H9 (cell line): ENCODE measurements at regions not wholly inside any gene's neighbourhood (a gene's known extent, or its start where the extent isn't known, plus 50 kb on each side); places are given as distances from the start of the nearest gene placed in this dataset.

Experiments
- DNase-seq: peaks from one replicate; pipeline ENCODE4 v3.0.0-alpha.2; 2017
- H2AFZ ChIP-seq: one replicate; pipeline ENCODE4 v1.6.1; 2013; ENCODE audit warnings: mild to moderate bottlenecking, low read length, control low read depth, moderate library complexity
- H2AK5ac ChIP-seq: 2 replicates; pipeline ENCODE4 v1.6.1; 2013; ENCODE audit warnings: low read length, control low read depth, mixed read lengths; ENCODE audit not compliant: insufficient read length
- H2BK120ac ChIP-seq: one replicate; pipeline ENCODE4 v1.6.1; 2013; ENCODE audit warnings: low read depth, mild to moderate bottlenecking, low read length, control low read depth, inconsistent platforms; ENCODE audit not compliant: poor library complexity, severe bottlenecking
- H2BK12ac ChIP-seq: 2 replicates; pipeline ENCODE4 v1.6.1; 2013; ENCODE audit warnings: low read length, control low read depth, mixed read lengths, low read depth; ENCODE audit not compliant: insufficient read length
- H2BK15ac ChIP-seq: 2 replicates; pipeline ENCODE4 v1.6.1; 2013; ENCODE audit warnings: low read depth, low read length, control low read depth
- H2BK20ac ChIP-seq: one replicate; pipeline ENCODE4 v1.6.1; 2013; ENCODE audit warnings: low read depth, mild to moderate bottlenecking, low read length, control low read depth, inconsistent platforms; ENCODE audit not compliant: poor library complexity, severe bottlenecking
- H2BK5ac ChIP-seq: 2 replicates; pipeline ENCODE4 v1.6.1; 2013; ENCODE audit warnings: low read length, control low read depth, mixed read lengths; ENCODE audit not compliant: insufficient read length
- H3K14ac ChIP-seq: 2 replicates; pipeline ENCODE4 v1.6.1; 2013; ENCODE audit warnings: low read length, control low read depth; ENCODE audit not compliant: insufficient read depth
- H3K18ac ChIP-seq: 2 replicates; pipeline ENCODE4 v1.6.1; 2013; ENCODE audit warnings: low read depth, mild to moderate bottlenecking, mixed read lengths, low read length, control low read depth; ENCODE audit not compliant: insufficient read length
- H3K23ac ChIP-seq: 2 replicates; pipeline ENCODE4 v1.6.1; 2013; ENCODE audit warnings: low read length, control low read depth, mixed read lengths, low read depth; ENCODE audit not compliant: insufficient read length
- H3K23me2 ChIP-seq: 2 replicates; pipeline ENCODE4 v1.6.1; 2013; ENCODE audit warnings: low read depth, mild to moderate bottlenecking, mixed read lengths, low read length, control low read depth; ENCODE audit not compliant: insufficient read length, poor library complexity, severe bottlenecking
- H3K27ac ChIP-seq: 2 replicates; pipeline ENCODE4 v1.5.1; 2013; ENCODE audit warnings: low read length, control low read depth, mixed read lengths, low read depth; ENCODE audit not compliant: insufficient read length
- H3K27me3 ChIP-seq: 2 replicates; pipeline ENCODE4 v1.6.1; 2013; ENCODE audit warnings: low read length, control low read depth, inconsistent platforms; ENCODE audit not compliant: insufficient read depth
- H3K4ac ChIP-seq: 2 replicates; pipeline ENCODE4 v1.6.1; 2013; ENCODE audit warnings: low read depth, mild to moderate bottlenecking, control low read depth, inconsistent platforms, low read length, moderate library complexity
- H3K4me1 ChIP-seq: 2 replicates; pipeline ENCODE4 v1.6.1; 2013; ENCODE audit warnings: low read length, control low read depth, inconsistent platforms; ENCODE audit not compliant: insufficient read depth
- H3K4me2 ChIP-seq: 2 replicates; pipeline ENCODE4 v1.6.1; 2013; ENCODE audit warnings: low read length, control low read depth, mixed read lengths; ENCODE audit not compliant: insufficient read length, insufficient read depth
- H3K56ac ChIP-seq: 2 replicates; pipeline ENCODE4 v1.6.1; 2013; ENCODE audit warnings: low read depth, mild to moderate bottlenecking, mixed read lengths, low read length, control low read depth; ENCODE audit not compliant: insufficient read length
- H3K79me1 ChIP-seq: 2 replicates; pipeline ENCODE4 v1.6.1; 2013; ENCODE audit warnings: low read depth, mild to moderate bottlenecking, moderate library complexity, low read length, control low read depth, inconsistent platforms; ENCODE audit not compliant: insufficient read depth, poor library complexity, severe bottlenecking
- H3K79me2 ChIP-seq: 2 replicates; pipeline ENCODE4 v1.6.1; 2013; ENCODE audit warnings: low read length, control low read depth, inconsistent platforms; ENCODE audit not compliant: insufficient read depth
- H3K9ac ChIP-seq: 2 replicates; pipeline ENCODE4 v1.6.1; 2013; ENCODE audit warnings: low read length, control low read depth, mixed read lengths; ENCODE audit not compliant: insufficient read length; ENCODE audit errors: extremely low read depth
- H3K9me3 ChIP-seq: one replicate; pipeline ENCODE4 v1.6.1; 2013; ENCODE audit warnings: low read depth, low read length, inconsistent platforms; ENCODE audit not compliant: control insufficient read depth
- H3T11ph ChIP-seq: one replicate; pipeline ENCODE4 v1.6.1; 2013; ENCODE audit warnings: mild to moderate bottlenecking, low read length, control low read depth, inconsistent platforms
- H4K20me1 ChIP-seq: one replicate; pipeline ENCODE4 v1.6.1; 2013; ENCODE audit not compliant: control insufficient read depth, insufficient read length, insufficient read depth
- H4K5ac ChIP-seq: 2 replicates; pipeline ENCODE4 v1.6.1; 2013; ENCODE audit warnings: low read depth, mild to moderate bottlenecking, mixed read lengths, low read length, control low read depth; ENCODE audit not compliant: insufficient read length
- H4K8ac ChIP-seq: replicated peaks from 2 replicates; pipeline ENCODE4 v1.6.1; 2013; ENCODE audit warnings: low read length, control low read depth, mixed read lengths, low read depth; ENCODE audit not compliant: insufficient read length
- H4K91ac ChIP-seq: 2 replicates; pipeline ENCODE4 v1.6.1; 2013; ENCODE audit warnings: low read depth, mild to moderate bottlenecking, moderate library complexity, mixed read lengths, low read length, control low read depth; ENCODE audit not compliant: insufficient read length
- H3K27ac Mint-ChIP-seq, 3 experiments: 2 replicates in 2 of 3; 3 replicates in 1 of 3; pipeline ENCODE4 v1.8.0; 2020 to 2021; ENCODE audit warnings: mixed read lengths in 3 of 3, mild to moderate bottlenecking in 1 of 3, moderate library complexity in 1 of 3
- H3K27me3 Mint-ChIP-seq: 2 replicates; pipeline ENCODE4 v1.8.0; 2021; ENCODE audit warnings: low read depth, mild to moderate bottlenecking, moderate library complexity, mixed read lengths
- H3K36me3 Mint-ChIP-seq, 3 experiments: 2 replicates in 2 of 3; 3 replicates in 1 of 3; pipeline ENCODE4 v1.8.0; 2020 to 2021; ENCODE audit warnings: low read depth in 3 of 3, mixed read lengths in 3 of 3; ENCODE audit not compliant: insufficient read depth in 1 of 3
- H3K4me1 Mint-ChIP-seq, 2 experiments: 2 replicates each; pipeline ENCODE4 v1.8.0; 2020; ENCODE audit warnings: mixed read lengths in 2 of 2
- H3K4me3 Mint-ChIP-seq, 2 experiments: 2 replicates in 1 of 2; 3 replicates in 1 of 2; pipeline ENCODE4 v1.8.0; 2020 to 2021; ENCODE audit warnings: mild to moderate bottlenecking in 2 of 2, mixed read lengths in 2 of 2, moderate library complexity in 1 of 2
- H3K9me3 Mint-ChIP-seq, 2 experiments: 2 replicates in 1 of 2; 3 replicates in 1 of 2; pipeline ENCODE4 v1.8.0; 2020; ENCODE audit warnings: mild to moderate bottlenecking in 2 of 2, mixed read lengths in 2 of 2, moderate library complexity in 1 of 2
- CTCF ChIP-seq: fragments of 200-600 bp; sonication (generic); conservative IDR thresholded peaks from 3 replicates; pipeline ENCODE4 v1.8.0; 2021; ENCODE audit warnings: antibody characterized with exemption, mild to moderate bottlenecking
- whole genome bisulfite sequencing: extraction: QIAGEN DNeasy Blood & Tissue Kit; methylation state at CpG from one replicate; pipeline ENCODE4 v1.1.7; 2013; ENCODE audit warnings: missing lambda C conversion rate, low lambda C conversion rate, mixed read lengths; ENCODE audit not compliant: insufficient read length; ENCODE audit errors: extremely low coverage; 5-methylcytosine and 5-hydroxymethylcytosine counted together

- Histone ChIP-seq H3K4me2 (no peak overlapping the region), H4K91ac (no peak overlapping the region), H3K27ac (no peak overlapping the region), H2BK120ac (no peak overlapping the region), H3K4ac (no peak overlapping the region), H2BK12ac (no peak overlapping the region), H2BK15ac (no peak overlapping the region), H3K23me2 (no peaks in the 10 kb centered on the region), H3K18ac (no peak overlapping the region), H2AFZ (no peak overlapping the region), H4K5ac (no peak overlapping the region), H3K56ac (no peak overlapping the region), H2BK5ac (no peak overlapping the region), H2BK20ac (no peak overlapping the region), H3K27me3 (no peaks in the 10 kb centered on the region), H2AK5ac (no peak overlapping the region), H3K79me2 (no peaks in the 10 kb centered on the region), H3K9me3 (no peaks in the 10 kb centered on the region), H3K14ac (no peak overlapping the region), H3K9ac (no peak overlapping the region), H4K8ac (no peak overlapping the region), H3T11ph (no peak overlapping the region), H3K79me1 (no peaks in the 10 kb centered on the region), H3K23ac (no peak overlapping the region), H3K4me1 (no peaks in the 10 kb centered on the region), H4K20me1 (no peaks in the 10 kb centered on the region)
- peaks cover 0 to 5% (median 0%) of the 10 kb centered on the region in 3 experiments; a peak in 2 of 7 replicates for H3K36me3 Mint-ChIP-seq
- H3K9me3 Mint-ChIP-seq = no peaks in the 10 kb centered on the region
- no peak for DNase-seq
- no peak for TF ChIP-seq CTCF
- H3K4me1 Mint-ChIP-seq = peaks cover 2 to 3% of the 10 kb centered on the region in 2 experiments; a peak in 2 of 4 replicates
- no peak overlapping the region for H3K4me3 Mint-ChIP-seq
- no CpG with 5 or more reads among the region's 2 CpGs for WGBS
- no peak overlapping the region for H3K27ac Mint-ChIP-seq
- H3K27me3 Mint-ChIP-seq = no peaks in the 10 kb centered on the region
Observed at GRCh38 chr15:85964471-85964870, 115.2 kb upstream of the AGBL1 start.
